ENCODE measurements at regions not wholly inside any gene's neighbourhood (a gene's known extent, or its start where the extent isn't known, plus 50 kb on each side); places are given as distances from the start of the nearest gene placed in this dataset.

DNA sequence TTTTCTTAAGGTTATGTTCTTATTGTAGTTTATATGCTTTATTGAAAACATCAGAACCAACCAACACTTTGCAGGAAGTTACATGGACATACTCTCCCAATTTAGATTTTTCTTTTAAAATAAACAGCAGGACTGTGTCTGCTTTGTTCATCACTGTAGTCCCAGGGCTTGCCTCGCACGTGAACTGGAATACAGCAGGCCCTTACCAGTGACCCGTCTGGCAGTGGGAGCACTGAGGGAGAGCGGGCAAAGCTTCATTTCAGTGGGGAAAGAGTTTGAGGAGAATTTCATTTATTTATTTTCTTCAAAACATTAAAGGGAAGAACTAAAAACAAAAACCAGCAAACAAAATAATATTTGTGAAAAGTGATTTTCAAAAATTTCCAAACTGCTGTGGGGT lies 230.8 kb downstream of the PAX1 start:
- no peak for DNase-seq

DNA sequence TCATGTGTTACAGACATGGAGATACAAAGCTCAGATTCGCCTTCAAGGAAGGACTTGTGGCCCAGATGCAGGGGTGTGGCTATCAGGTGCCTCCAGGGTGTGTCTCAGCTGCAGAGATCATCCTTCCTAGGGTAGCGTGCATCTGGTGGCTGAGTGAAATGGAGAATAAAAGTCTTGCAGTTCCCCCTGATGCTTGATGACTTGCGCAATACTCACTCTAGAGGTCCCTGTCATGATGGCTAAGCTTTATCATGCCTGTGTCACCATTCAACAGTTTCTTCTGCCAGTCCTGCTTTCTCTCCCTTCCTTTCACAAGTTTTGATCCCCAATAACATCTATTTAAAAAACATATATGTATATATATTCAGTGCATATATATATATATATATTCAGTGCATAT lies 228.1 kb downstream of the PAX1 start:
- no peak for DNase-seq

DNA sequence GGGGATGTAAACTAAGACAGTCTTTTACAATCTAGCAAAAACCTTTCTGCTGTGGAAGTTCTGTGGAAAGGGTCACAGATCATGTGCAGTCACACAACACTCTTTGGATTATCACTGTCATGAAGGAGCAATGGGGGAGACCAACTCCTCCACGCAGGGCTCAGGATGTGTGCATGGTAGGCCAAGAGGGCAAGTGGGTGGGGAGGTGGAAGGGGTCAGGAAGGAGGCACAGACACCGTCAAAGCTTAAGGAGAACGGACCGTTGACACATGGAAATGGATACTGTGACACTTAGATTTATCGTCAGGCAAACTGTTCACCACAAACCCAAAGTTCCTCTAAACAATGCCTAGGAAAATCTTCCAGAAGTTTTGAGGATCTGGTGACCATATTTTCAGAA lies 215.8 kb downstream of the PAX1 start:
- DNase-seq = no peak

DNA sequence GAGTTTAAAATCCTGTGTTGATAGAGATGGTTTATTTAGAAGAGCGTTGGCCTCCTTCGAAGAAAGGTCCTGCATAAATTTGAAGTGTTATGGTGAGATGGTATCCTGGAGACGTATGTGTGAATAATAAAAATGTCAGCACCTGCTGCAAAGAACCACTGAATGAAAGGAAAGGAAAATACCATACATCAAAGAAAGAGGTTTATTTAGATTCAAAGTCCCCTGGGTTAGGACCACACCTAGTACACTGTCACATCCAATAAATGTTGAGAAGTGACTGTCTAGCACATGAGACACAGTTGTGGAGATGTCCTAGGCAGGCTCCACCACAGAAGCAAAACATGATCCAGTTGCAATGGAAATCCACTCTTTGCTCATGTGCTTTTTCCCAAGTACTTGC lies 214.7 kb downstream of the PAX1 start:
- no peak for DNase-seq

DNA sequence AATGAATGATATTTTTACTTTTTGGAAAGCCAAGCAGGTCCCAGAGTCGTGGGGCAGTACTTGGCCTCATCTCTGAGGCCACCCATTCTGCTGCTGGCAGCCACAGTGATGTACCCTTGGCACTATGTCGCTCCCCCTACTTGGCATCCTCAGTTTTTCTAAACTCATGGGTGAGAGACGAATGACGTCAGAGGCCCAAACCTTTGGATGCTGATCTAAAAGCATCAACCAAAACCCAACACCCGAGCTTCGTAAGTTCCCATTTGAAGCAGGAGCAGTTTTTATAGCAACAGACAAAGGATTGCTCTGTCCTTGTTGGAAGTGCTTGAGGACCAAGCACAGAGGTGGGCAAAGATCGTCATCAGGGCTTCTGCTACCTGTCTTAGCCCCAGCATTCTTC lies 212.9 kb downstream of the PAX1 start:
- no peak for DNase-seq

DNA sequence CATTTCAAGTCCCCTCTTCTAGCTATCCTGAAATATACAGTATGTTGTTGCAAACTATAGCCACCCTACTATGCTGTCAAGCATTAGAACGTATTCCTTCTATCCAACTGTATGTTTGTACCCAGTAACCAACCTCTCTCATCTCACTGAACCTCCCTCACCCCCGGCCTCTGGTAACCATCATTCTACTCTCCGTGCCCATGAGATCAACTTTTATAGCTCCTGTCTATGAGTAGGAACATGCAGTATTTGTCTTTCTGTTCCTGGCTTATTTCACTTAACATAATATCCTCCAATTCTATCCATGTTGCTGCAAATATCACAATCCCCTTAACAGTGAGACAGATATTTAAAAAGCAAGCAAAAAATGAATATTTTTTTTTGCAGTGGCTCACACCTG lies 196.9 kb downstream of the PAX1 start:
- no peak for DNase-seq

DNA sequence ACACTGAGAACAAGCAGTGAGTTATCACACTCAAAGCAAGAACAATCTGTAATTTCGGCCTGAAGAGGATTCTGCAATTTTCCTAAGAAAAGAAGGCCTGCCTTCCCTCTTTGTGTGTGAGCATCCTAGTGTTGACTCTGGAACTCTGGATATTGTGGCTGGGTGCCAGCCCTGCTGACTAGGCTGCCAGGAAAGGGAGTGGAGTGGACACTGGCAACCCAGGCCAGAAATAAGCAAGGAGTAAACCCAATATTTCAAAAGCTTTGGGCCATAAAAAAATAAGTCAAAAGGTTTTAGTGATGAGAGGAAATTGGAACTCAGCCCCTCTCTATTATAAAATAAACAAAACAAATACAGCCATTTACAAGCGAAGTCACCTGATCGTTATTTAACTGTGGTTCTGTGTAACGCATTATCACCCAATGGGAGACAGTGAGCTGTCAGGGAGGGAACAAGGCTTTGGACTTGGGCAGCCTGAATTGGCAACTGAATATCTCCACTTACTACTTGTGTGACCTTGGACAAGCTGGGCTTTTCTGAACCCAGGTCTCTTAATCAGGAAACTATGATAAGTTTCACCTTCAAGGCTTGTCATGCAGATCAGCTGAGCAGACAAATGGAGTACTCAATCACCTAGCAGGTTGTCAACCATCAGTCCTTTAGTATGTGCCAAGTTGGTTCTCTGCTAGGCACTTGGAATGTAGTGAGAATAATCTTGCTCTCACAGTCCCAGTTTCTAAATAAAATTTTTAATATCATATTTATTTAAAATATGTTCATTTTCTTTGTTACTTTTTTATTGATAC lies 196.2 kb downstream of the PAX1 start:
- no peak for DNase-seq

DNA sequence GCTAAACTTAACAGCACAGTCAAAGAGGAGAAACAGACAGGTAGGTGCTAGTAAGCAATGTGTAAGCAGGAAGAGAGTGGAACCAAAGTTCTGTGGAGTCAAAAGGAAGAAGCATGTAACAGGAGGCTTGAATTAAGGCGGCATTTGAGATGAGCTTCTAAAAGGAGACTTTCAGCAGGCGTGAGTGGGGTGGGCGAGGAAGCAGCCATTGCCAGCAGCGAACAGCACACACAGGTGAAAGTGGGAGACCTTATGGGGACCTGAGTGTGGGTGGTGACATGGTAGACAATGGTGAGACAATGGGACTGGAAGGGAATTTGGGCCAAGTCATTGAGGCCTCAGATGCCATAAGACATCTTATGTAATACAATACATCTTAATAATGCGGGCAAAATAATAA lies 195.0 kb downstream of the PAX1 start:
- no peak for DNase-seq

DNA sequence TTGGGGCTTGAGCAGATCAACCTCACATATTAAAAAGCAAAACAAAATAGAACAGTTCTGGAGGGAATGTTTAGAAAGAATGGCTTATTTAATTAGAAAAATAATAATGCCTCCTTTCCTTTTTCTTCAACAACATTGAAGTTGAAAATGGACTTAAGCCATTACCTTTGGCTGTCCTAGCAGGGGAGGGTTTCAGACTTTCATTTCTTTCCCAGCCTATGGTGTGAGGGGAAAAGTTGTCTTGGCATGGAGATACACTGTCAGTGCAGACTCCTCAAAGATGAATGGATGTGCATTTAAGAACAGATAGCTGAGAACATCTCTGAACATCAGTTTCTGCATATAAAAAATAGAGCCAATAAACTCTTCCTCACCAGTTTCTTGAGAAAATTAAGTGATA lies 169.5 kb downstream of the PAX1 start:
- DNase-seq = no peak

DNA sequence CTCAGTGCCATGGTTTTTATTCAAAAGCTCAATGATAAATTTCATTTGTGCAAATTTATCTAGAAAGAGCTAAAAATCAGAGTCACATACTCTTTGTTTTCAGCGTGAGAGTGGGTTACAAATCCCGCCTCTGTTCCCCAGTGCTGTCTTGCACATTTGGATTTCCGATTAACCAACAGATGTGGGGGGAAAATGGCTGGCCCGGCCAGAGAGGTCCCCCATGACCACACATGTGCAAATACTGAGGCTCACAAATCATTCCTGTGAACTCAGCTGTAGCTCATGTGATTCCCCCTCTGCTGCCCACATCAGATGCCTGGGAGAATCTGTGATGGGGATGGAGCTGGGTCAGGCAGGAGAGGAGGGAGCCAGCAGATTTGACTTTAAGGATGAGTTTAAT lies 168.7 kb downstream of the PAX1 start:
- DNase-seq = no peak

DNA sequence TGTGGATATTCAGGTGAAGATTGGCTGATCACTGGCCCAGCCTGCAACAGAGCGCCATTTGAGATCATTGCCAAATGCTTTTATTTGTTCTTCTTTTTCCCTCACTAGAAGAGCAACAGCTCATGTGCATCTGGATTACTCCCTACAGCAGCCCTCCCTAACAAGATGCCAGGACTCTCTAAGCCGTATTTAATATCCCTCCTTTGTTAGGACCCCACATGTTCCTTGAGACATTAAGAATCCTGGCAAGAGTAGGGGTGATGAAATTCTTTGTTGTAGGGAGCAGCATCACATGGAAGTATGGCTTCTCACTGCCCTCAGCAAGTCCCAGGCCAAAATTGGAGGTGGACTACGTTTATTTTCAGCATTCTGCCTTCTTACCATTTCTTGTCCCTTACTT lies 167.8 kb downstream of the PAX1 start:
- DNase-seq = no peak

DNA sequence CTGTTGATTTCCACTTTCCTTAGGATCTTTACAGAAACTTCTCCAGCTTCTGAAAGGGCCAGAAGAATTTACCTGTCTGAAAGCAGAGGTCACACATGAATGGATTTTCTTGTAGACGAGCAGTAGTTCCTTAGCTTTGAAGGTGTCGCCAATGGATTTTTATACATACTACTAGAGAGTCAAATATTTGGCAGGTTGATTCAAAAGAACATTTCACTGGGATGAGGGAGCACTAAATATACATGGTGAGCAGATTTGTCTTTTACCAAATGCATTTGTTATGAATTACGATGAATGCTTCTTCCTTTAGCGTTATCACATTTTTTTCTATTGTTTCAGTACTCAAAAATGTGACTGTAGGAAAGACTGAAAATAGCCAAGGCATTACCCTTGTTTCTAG lies 162.3 kb downstream of the PAX1 start:
- no peak for DNase-seq

DNA sequence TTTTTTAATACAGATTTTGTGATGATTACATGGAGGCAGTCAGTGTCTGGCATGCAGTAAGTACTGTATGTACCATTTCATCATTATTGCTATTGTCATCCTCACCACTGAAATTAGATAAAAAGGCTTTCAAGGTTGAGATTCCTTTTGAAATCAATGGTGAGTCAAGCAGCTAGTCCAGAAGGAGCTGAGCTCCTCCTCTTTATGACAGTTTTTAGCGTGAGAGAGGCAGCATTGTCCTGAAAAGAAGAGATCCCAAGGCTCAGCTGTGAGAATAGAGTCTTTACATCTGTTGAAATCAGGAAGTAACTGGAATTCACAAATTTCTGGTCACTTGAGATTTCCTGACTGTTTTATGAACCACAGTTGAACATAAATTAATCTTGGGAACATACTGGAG lies 161.9 kb downstream of the PAX1 start:
- no peak for DNase-seq

DNA sequence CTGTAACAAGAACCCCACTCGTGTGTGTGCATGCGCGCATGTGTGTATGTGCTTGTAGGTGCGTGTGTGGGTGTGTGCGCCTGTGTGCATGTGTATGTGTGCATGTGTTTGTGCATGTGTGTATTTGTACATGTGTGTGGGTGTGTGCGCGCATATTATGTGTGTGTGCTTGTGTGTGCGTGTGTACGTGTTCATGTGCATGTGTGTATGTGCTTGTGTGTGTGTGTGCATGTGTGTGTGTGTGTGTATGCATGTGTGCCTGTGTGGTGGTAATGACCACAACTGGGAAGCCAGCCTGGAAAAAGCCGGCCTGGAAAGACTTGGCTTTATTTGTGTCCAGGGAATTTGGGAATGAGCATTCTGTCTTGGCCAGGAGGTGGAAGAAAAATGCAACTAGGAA lies 157.5 kb downstream of the PAX1 start:
- no peak for DNase-seq

DNA sequence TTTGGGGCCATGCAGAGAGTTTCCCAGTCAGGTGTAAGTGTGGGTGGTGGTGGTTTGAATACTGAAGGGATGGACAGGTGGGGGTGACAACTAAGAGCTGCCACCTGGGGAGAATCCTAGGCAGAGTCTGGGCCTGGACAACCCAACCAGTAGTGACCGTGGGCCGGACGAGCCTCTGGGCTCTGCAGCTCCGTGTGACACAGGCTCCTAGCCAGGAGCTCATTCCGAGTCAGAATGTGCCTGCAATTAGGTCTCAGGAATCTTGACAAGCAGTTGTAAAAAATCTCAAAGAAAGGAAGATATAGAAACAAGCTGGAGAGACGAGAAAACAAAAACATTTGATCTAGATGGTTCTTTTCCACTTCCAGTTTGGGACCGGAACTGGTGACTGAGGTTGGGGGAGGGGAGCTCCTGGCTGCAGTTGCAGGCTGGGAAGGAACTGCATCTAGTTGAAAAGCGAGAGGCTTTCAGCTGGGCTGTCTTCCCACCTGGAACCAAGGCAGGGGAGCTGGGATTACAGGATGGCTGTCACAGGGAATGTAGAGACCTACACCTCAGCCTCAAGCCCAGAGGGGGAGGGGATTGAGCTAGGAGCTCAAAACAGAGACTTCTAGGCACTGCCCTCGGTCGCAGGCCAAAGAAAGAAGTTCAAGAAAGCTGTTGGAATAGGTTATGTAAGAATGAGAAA lies 156.9 kb downstream of the PAX1 start:
- no peak for DNase-seq

DNA sequence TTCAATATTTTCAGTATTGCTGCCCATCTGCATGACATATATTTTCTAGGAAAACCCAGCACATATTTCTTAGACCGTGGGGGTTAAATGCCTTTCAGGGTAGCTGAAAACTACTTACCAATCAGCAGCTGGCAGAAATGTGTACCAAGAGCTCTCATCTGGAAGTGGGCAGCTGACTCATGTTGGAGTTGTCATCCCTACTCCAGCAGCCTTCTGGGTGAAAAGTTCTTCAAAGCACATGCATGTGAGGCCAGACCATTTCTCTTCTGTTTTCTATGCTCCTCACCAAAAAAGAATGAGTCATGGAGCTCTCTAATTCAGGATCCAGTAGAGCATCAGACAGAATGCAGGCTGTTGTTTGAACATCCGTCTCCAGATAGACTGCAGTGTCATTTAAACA lies 135.5 kb downstream of the PAX1 start:
- DNase-seq = no peak

DNA sequence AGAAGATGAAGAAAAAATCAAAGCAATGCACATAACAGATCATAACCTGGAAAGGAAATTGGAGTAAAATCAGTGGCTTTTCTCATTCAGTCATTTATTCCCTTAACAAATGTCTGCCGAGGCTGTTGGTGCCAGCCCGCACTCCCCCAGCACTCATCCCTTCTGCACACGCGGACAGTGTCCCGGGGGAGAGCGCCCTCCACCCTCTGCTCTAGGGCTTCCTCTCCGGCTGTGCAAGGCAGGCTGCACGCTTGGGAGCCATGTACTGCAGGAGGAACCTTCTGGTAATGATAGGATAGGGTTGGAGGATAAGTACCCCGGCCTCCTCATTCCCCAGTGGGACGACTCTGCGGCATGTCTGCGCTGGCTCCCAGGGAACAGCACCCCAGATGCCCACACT lies 134.5 kb downstream of the PAX1 start:
- DNase-seq = no peak

DNA sequence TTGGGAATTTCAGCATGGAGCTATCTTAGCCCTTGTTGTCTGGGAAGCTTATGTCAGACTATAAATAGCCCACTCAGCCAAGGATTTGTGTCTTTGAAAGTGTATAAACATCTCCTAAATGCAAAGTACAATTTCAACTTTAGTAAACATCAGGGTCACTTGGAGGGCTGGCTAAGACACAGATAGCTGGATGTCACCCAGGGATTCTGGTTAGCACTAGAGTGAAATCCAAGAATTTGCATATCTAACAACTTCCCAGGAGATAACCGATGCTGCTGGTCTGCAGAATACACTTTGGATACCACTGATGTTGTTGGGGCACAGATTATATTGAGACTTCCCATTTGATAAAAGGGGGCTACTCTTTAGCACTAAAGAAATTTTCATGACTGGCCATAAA lies 130.9 kb downstream of the PAX1 start:
- no peak for DNase-seq

DNA sequence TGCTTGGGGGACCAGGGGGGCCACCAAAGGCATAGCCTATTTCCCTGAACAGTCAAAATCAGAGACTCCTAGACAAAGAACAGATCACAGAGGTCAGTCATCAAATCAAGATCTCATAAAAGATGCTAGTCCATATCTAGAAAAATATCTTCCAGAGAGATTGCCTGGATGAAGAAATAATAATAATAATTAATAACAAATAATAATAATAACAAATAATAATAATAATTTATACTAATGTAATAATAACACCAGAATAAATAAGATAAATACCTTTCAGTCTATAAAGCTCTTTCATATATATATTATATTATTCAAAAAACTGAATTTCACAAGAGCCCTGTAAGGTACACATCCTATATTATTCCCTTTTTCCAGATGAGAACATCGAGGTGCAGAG lies 129.6 kb downstream of the PAX1 start:
- no peak for DNase-seq

DNA sequence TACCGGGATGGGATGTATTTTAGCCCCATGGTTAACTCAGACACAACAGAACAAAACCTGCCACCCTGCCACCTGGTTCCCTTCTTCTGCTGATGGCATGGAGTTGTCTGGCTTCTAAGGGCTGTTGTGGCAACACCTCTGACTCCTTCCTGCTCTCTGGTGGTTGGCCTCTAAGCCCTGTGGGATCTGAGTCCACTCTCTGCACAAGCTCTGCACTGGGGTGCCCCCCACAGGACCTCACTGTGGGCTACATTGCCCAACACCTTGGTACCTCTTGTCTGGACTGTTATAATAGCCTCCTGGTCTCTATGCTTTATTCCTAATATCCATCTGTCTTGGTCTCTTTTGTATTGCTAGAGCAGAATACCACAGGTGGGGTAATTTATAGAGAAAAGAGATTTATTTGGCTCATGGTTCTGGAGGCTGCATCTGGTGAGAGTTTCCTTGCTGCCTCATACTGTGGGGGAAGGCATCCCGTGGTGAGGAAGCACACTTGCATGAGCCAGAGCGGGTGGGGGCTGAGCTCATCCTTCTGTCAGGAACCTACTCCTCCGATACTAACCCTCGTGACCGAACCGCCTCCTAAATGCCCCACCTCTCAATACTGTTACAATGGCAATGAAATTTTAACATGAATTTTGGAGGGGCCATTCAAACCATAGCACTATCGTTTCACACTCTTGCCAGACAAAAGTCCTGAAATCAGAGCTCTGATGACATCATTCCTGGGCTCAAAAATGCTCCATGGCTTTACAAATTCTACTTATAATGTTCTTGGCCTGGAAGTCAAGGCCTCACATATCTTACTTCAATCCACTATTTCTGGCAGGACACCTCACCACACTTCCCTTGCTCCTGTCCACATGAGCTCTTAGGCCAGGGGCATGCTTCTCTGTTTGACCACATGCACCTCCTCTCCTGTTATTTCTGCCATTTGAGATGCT lies 127.2 kb downstream of the PAX1 start:
- no peak for DNase-seq

DNA sequence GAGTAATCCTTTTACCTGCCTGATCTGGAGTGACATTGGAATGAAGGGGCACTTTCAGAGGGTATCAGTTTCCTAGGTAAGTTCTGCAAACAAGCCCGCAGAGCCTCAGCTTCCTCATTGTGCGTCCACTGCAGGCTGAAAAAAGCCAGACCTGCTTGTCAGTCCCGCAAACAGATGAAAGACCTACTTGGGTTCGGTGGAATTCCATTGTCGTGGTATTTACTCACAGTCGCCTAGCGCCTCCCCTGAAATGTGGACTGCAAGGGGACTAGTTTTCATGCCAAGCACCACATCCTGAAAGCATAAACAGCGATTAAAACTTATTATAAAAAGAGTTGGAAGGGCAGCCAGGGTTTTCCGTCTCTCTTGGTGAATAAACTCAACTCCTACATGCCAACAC lies 121.5 kb downstream of the PAX1 start:
- DNase-seq = no peak

DNA sequence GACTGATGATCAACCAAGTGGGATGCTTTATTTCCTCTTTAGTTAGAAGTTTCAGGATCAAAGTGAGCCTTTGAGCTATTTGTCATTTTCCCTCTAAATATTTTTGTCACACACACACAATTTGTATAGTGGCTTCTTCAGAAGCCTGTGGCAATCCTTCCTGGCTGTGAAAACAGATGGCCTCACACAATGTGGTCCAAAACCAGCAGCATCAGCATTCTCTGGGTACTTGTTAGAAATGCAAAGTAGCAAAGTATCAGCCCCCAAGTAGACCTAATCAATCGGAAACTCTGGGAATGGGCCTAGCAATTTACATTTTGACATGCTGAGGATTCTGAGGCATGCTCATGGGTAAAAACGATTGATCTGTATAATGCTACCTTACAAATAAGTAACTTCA lies 115.9 kb downstream of the PAX1 start:
- no peak for DNase-seq

DNA sequence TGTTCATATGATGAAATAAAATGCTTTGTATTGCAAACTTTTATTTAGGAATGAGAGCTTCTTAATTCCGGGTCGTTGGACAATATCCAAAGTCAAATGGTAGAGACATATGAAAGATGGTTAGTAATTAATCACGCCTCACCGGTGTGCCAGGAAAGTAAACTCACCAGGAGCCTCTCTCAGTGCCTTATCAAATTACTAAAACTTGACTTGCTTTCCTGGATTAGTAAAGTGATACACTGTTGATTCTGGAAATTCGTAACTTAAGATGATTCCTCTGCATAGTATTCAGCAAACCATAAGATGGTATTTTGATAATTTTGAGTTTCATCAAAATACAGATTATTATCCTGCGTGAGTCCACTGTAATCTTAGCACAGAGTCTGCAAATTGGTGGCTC lies 115.2 kb downstream of the PAX1 start:
- no peak for DNase-seq

DNA sequence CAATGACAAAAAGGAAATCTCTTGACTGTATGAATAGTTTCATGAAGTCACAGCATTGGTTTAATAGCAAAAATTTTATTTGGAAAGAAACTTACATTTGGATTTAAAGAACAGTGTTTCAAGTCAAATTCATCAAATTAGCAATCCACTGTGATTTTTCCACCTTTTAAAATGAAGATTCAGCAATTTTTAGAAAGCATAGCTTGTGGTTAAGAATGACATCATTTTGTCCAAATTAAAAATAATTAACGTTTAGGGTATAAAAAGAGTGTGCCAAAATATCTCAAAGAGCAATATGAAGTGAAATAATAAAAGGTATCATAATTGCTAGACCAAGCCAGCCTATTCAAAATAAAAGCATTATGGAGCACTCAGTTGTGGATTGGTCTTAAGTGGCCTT lies 114.6 kb downstream of the PAX1 start:
- DNase-seq = no peak

Measured in DMS79 (cell line).